HUES64 (cell line): ENCODE measurements at regions not wholly inside any gene's neighbourhood (a gene's known extent, or its start where the extent isn't known, plus 50 kb on each side); places are given as distances from the start of the nearest gene placed in this dataset.

Experiments used
- H3K27ac ChIP-seq: 2 replicates; pipeline ENCODE4 v1.7.0; 2013; ENCODE audit warnings: low read depth, low read length, inconsistent platforms
- H3K27me3 ChIP-seq: 2 replicates; pipeline ENCODE4 v1.6.1; 2013; ENCODE audit warnings: mild to moderate bottlenecking, low read length; ENCODE audit not compliant: insufficient read depth
- H3K36me3 ChIP-seq: 2 replicates; pipeline ENCODE4 v1.6.1; 2013; ENCODE audit warnings: mild to moderate bottlenecking, low read length; ENCODE audit not compliant: insufficient read depth
- H3K4me1 ChIP-seq: 2 replicates; pipeline ENCODE4 v1.6.1; 2013; ENCODE audit warnings: mild to moderate bottlenecking, low read length, moderate library complexity; ENCODE audit not compliant: insufficient read depth
- H3K4me3 ChIP-seq: 2 replicates; pipeline ENCODE4 v1.5.1; 2013; ENCODE audit warnings: mild to moderate bottlenecking, low read length, moderate library complexity
- H3K9ac ChIP-seq: 2 replicates; pipeline ENCODE4 v1.6.1; 2013; ENCODE audit warnings: mild to moderate bottlenecking, low read depth, low read length
- H3K9me3 ChIP-seq: 2 replicates; pipeline ENCODE4 v1.6.1; 2013; ENCODE audit warnings: low read depth, low read length; ENCODE audit not compliant: insufficient read depth
- WGBS: fragments of 150-250, 120-280 bp; methylation state at CpG from one replicate; pipeline ENCODE4 v1.1.7; 2013; ENCODE audit warnings: missing lambda C conversion rate; 5-methylcytosine and 5-hydroxymethylcytosine counted together

DNA sequence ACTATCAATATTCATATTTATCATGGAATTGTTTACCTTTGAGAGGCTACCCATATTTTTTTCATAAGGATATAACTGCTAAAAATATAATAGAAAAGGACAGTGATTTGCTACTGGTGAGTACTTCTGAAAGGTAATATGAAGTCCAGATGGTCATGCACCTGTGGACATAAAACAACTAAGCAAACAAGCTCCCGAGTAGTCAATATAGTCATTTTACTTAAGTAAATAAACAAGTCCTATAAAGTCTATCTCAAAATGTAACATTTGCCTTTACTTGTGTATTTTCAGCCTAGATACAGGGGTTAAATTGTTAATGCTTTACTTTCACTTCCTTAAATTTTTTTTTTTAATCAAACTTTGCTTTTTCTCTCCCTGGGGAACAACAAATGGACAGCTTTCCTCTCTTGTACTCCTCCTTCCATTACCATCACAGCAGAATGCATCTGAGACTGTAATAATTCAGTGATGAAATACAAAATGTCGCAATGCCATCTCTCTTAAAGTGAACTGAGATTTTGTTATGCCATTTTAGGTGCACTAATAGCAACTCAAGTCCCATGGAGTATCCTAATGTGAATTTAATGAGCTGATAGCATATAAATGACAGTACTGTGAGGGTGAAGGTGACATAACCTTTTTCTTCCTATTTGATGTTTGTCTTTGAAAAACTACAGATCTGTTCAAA is 1325.4 kb upstream of the ZEB2 start:
- H3K27ac ChIP-seq: no peak overlapping the region
- H3K9ac ChIP-seq: no peak overlapping the region
- 100% methylated on average over 2 of the region's 2 CpGs for WGBS
- H3K36me3 ChIP-seq: no peaks in the 10 kb centered on the region
- no peaks in the 10 kb centered on the region for H3K4me1 ChIP-seq
- no peaks in the 10 kb centered on the region for H3K9me3 ChIP-seq
- no peaks in the 10 kb centered on the region for H3K27me3 ChIP-seq
- no peak overlapping the region for H3K4me3 ChIP-seq

DNA sequence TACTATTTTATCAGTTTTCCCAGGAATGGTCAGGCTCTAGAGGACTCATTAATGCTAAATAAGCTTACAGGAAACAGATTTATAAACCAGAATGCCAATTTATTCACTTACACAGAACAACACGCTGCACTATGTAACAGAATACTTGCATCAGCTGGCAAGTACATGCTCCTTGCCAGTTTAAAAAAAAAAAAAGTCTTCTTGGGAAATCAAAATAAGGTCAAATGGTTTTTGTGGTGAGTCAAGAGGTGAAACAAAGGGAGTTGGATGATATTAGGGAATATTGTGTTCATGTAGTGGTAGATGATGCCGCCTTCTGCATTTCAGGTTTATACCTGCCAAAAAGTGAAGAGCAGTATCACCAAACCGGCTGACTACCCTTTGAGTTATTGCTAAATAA is 1322.1 kb upstream of the ZEB2 start:
- Histone ChIP-seq H3K9me3 (no peaks in the 10 kb centered on the region), H3K9ac (no peak overlapping the region), H3K36me3 (no peaks in the 10 kb centered on the region), H3K27me3 (no peaks in the 10 kb centered on the region), H3K4me3 (no peak overlapping the region), H3K4me1 (no peaks in the 10 kb centered on the region), H3K27ac (no peak overlapping the region)
- 98% methylated on average over 3 of the region's 3 CpGs for WGBS

DNA sequence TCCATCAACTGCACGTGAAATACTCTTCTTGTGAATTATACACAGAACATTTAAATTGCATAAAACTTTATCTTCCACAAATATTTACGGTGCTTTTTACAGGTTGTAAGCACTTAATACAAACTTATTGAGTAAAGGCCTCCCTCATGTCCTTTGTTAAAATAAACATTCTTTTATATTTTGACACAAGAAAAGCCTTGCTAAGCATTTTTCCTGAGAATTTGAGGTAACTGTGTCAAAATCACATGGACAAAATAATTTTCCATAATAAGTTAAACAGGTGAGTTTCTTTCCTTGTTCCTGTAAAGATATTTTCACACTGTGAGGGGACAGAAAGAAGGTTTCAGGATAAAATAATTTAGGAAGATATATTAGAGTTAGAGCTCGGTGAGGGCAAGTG is 1317.1 kb upstream of the ZEB2 start:
- Histone ChIP-seq H3K36me3 (no peaks in the 10 kb centered on the region), H3K4me3 (no peak overlapping the region), H3K9me3 (no peaks in the 10 kb centered on the region), H3K27me3 (no peaks in the 10 kb centered on the region), H3K4me1 (no peaks in the 10 kb centered on the region), H3K9ac (no peak overlapping the region), H3K27ac (no peak overlapping the region)
- 100% methylated on average over 3 of the region's 3 CpGs for WGBS

DNA sequence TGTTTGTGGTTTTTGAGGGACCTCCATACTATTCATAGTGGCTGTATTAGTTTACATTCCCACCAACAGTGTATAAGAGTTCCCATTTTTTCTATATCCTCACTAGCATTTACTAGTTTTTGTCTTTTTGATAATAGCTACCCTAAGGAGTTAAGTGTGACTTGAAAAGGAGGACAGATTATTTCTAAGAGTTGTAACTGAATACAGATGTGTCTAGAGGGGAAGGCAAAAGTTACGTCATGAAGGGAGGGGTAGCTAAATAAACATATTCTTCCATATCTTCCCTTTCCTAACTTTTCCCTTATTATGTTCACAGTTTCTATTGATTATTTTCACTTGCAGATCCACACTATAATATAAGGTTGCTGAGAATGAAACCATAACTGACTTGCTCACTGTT is 1315.7 kb upstream of the ZEB2 start:
- no peaks in the 10 kb centered on the region for H3K4me1 ChIP-seq
- WGBS: no CpG with 5 or more reads among the region's 1 CpG

DNA sequence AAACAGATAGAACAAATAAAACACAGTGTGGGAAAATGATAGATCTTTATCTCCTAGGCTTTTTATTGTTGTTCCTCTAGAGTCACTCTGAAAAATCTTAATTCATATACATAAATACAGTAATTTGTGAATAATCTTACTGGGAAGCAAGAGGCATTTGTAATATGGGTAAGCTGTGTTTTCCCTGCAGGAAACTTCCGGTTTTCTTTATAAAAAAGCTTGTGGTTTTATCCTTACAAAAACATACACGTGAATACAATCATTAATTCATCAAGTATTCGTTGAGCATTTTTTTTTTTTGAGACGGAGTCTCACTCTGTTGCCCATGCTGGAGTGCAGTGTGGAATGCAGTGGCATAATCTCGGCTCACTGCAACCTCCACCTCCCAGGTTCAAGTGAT is 1312.8 kb upstream of the ZEB2 start:
- no peak overlapping the region for H3K27ac ChIP-seq

More for the DNA sequence above, 1315.7 kb upstream of the ZEB2 start:
- Histone ChIP-seq H3K27ac (no peak overlapping the region), H3K27me3 (no peaks in the 10 kb centered on the region), H3K36me3 (no peaks in the 10 kb centered on the region), H3K4me3 (no peak overlapping the region), H3K9ac (no peak overlapping the region), H3K9me3 (no peaks in the 10 kb centered on the region)

DNA sequence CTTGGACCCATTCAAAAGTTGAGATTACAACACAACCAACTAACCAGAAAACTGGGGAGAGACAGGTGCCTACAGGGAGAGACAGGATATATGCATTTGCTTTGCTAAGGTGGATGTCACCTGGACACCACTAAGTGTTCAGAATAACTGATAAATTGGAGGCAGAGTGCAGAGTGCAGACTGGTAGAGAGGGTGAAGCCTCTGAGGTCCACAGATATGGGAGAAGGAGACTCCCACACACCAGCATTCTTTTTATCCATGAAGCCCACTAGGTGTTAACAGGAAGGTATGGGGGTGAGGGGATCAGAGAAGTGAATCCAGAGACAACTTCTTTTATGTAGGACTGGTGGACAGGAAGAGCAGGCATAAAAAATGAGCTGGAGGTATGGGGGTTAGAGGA is 1310.0 kb upstream of the ZEB2 start:
- no peak overlapping the region for H3K9ac ChIP-seq
- no peaks in the 10 kb centered on the region for H3K4me1 ChIP-seq
- no peak overlapping the region for H3K4me3 ChIP-seq
- H3K36me3 ChIP-seq: no peaks in the 10 kb centered on the region
- H3K27ac ChIP-seq: no peak overlapping the region
- H3K27me3 ChIP-seq: no peaks in the 10 kb centered on the region
- H3K9me3 ChIP-seq: no peaks in the 10 kb centered on the region

More for the DNA sequence above, 1312.8 kb upstream of the ZEB2 start:
- WGBS: 93% methylated on average over 5 of the region's 5 CpGs
- Histone ChIP-seq H3K36me3 (no peaks in the 10 kb centered on the region), H3K4me3 (no peak overlapping the region), H3K4me1 (no peaks in the 10 kb centered on the region), H3K9me3 (no peaks in the 10 kb centered on the region), H3K9ac (no peak overlapping the region), H3K27me3 (no peaks in the 10 kb centered on the region)

DNA sequence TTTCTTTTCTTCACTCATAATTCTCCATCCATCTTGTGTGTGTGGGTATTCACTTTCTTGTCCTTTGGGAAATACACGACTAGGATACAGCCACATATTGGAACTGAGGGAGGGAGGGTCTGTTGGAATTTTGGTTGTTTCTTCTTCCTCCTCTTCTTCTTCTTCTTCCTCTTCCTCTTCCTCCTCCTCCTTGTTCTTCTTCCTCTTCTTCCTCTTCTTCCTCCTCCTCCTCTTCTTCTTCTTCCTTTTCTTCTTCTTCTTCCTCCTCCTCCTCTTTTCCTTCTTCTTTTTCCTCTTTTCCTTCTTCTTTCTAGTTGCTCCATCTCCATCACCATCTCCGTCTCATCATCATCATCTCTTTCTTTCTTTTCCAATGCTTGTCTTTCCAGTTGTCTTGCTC is 1307.3 kb upstream of the ZEB2 start:
- H3K27ac ChIP-seq: no peak overlapping the region
- H3K4me1 ChIP-seq: peaks cover 16% of the 10 kb centered on the region; the same call in 1 of the 2 replicates
- no peaks in the 10 kb centered on the region for H3K36me3 ChIP-seq
- 95% methylated on average over 1 of the region's 2 CpGs for WGBS
- H3K4me3 ChIP-seq: no peak overlapping the region
- no peaks in the 10 kb centered on the region for H3K27me3 ChIP-seq
- H3K9me3 ChIP-seq: no peaks in the 10 kb centered on the region
- H3K9ac ChIP-seq: no peak overlapping the region

DNA sequence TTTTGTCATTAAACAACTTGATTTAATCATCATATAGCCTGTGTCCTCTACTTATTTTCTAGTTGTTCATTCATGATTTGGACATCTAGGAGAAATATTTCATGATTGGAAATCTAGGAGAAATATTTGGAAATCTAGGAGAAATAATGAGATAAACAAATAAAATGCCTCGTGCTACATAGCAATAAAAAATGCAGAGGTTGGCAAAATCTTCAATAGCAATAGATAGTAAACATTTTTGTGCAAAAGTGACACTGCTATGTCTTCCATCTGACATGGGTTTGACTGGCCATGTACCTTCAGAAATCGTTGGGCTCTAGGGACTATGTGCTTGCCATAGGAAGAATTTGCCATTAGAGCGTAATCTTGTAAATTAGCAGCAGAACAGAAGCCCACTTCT is 1304.5 kb upstream of the ZEB2 start:
- Histone ChIP-seq H3K27me3 (no peaks in the 10 kb centered on the region), H3K9ac (no peak overlapping the region), H3K4me3 (no peak overlapping the region), H3K9me3 (no peaks in the 10 kb centered on the region), H3K36me3 (no peaks in the 10 kb centered on the region), H3K27ac (no peak overlapping the region), H3K4me1 (peaks cover 16% of the 10 kb centered on the region; the same call in 1 of the 2 replicates)
- WGBS: 98% methylated on average over 3 of the region's 3 CpGs

DNA sequence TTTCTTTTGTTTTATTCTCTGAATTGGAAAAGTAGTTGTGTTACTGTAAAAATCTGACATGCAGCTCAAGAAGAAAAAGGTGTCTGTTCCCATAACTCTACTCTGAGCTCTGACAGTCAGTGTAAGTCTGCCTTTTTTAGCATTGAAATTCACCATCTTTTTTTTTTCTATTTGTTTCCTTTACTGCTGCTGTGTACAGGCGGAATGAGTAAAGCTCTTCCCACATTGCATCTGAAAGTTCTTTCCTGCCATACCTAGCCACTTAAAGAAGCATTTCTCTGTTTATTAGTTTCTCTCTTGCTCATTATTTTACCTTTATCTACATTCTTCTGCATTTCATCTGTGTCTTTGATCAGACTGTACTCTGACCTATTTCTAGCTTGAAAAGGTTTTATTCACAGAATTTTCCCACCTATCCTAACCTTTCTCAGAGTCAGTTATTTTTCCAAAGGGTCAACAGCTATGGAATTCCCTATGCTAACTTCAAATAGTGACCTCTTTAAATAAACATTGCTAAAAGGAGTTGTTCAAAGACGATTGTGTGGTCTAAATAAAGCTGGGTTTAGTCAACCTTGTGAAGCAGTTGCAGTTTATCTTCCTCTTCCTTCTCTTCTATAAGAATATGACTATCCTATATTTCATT is 1303.1 kb upstream of the ZEB2 start:
- H3K9me3 ChIP-seq: no peaks in the 10 kb centered on the region
- H3K9ac ChIP-seq: no peak overlapping the region
- H3K27me3 ChIP-seq: no peaks in the 10 kb centered on the region
- WGBS: 92% methylated on average over 1 of the region's 2 CpGs
- H3K27ac ChIP-seq: no peak overlapping the region
- no peaks in the 10 kb centered on the region for H3K36me3 ChIP-seq
- H3K4me3 ChIP-seq: no peak overlapping the region
- H3K4me1 ChIP-seq: peaks cover 16% of the 10 kb centered on the region; the same call in 1 of the 2 replicates

DNA sequence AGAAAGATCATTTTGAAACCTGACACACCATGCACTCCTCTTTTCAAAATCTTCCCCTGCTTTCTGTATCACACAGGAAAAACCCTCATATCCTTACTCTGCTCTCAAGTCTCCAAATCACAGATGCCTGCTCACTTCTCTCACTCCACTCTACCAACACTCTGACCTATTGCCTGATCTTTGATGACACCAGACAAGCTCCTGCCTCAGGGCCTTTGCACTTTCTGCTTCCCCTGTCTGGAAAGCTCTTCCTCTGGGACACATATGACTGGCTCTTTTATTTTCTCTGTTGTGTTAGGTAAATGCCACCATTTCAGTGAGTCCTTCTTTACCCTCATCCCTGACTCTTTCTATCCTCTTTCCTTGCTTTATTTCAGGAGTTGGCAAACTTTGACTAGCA is 1300.7 kb upstream of the ZEB2 start:
- H3K27ac ChIP-seq: no peak overlapping the region
- H3K9me3 ChIP-seq: no peaks in the 10 kb centered on the region
- no peaks in the 10 kb centered on the region for H3K27me3 ChIP-seq
- no peaks in the 10 kb centered on the region for H3K36me3 ChIP-seq
- H3K4me3 ChIP-seq: no peak overlapping the region
- H3K4me1 ChIP-seq: peaks cover 16% of the 10 kb centered on the region; the same call in 1 of the 2 replicates
- H3K9ac ChIP-seq: no peak overlapping the region

DNA sequence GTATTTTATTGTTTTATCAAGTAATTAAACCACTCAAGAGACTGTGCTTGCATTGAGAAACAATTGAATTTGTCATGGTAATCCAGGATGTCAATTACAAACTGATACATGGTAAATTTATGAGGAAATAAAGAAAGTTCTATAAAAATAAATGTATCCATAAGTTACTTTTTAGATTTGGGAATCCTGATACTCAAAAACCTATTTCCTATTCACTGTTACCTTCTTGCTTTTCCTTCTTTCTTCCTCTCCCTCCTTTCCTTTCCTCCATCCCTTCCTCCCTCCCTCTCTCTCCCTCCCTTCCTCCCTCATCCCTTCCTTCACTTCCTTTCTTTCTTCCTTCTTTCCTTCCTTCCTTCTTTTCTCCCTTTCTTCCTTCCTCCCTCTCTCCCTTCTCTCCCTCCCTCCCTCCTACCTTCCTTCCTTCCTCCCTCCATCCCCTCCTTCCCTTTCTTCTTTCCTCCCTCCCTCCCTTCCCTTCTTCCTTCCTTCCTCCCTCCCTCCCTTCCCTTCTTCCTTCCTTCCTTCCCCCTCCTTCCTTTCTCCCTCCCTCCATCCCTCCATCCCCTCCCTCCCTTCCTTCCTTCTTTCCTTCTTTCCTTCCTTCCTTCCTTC is 1299.1 kb upstream of the ZEB2 start:
- no peak overlapping the region for H3K9ac ChIP-seq
- no peaks in the 10 kb centered on the region for H3K9me3 ChIP-seq
- no peak overlapping the region for H3K27ac ChIP-seq
- H3K4me3 ChIP-seq: no peak overlapping the region
- peaks cover 14% of the 10 kb centered on the region; the same call in 1 of the 2 replicates for H3K4me1 ChIP-seq
- H3K27me3 ChIP-seq: no peaks in the 10 kb centered on the region
- H3K36me3 ChIP-seq: no peaks in the 10 kb centered on the region
